ENCODE measurements at regions not wholly inside any gene's neighbourhood (a gene's known extent, or its start where the extent isn't known, plus 50 kb on each side); places are given as distances from the start of the nearest gene placed in this dataset.

- no peak for DNase-seq (ENCODE audit: low read depth, low spot score)
- H3K4me3 ChIP-seq (ENCODE audit: low read depth, low read length), result no peak overlapping the region
- in situ Hi-C loops (cut with HindIII; ENCODE audit: low sequenced_read_pairs), result no loop called here
- no peak for TF ChIP-seq CTCF (IDR thresholded peaks at IDR 0.05; ENCODE audit: low read depth, low read length)
Observed at GRCh38 chrX:16311671-16312070, 144.4 kb downstream of the MAGEB17 start.

- no peak overlapping the region for H3K4me3 ChIP-seq (ENCODE audit: low read depth, low read length)
- no peak for DNase-seq (ENCODE audit: low read depth, low spot score)
- in situ Hi-C loops (cut with HindIII; ENCODE audit: low sequenced_read_pairs), result no loop called here
- TF ChIP-seq CTCF (IDR thresholded peaks at IDR 0.05; ENCODE audit: low read depth, low read length), result no peak
Observed at GRCh38 chrX:16312761-16313623, 145.7 kb downstream of the MAGEB17 start.

GRCh38 chrX:16316331-16316730, 149.1 kb downstream of the MAGEB17 start:
- no peak for TF ChIP-seq CTCF (IDR thresholded peaks at IDR 0.05; ENCODE audit: low read depth, low read length)
- in situ Hi-C loops (cut with HindIII; ENCODE audit: low sequenced_read_pairs), result no loop called here
- DNase-seq (ENCODE audit: low read depth, low spot score), result no peak
- no peak overlapping the region for H3K4me3 ChIP-seq (ENCODE audit: low read depth, low read length)

GRCh38 chrX:16319929-16320328, 152.6 kb downstream of the MAGEB17 start:
- DNase-seq (ENCODE audit: low read depth, low spot score), result peak; percentile 55

GRCh38 chrX:16320765-16321355, 153.6 kb downstream of the MAGEB17 start:
- in situ Hi-C loops (cut with HindIII; ENCODE audit: low sequenced_read_pairs), result no loop called here
- no peak for TF ChIP-seq CTCF (IDR thresholded peaks at IDR 0.05; ENCODE audit: low read depth, low read length)

More at GRCh38 chrX:16319929-16320328, 152.6 kb downstream of the MAGEB17 start:
- in situ Hi-C loops (cut with HindIII; ENCODE audit: low sequenced_read_pairs), result no loop called here
- no peak overlapping the region for H3K4me3 ChIP-seq (ENCODE audit: low read depth, low read length)
- no peak for TF ChIP-seq CTCF (IDR thresholded peaks at IDR 0.05; ENCODE audit: low read depth, low read length)

GRCh38 chrX:16333453-16333852, 166.2 kb downstream of the MAGEB17 start:
- DNase-seq (ENCODE audit: low read depth, low spot score), result no peak
- no peak for TF ChIP-seq CTCF (IDR thresholded peaks at IDR 0.05; ENCODE audit: low read depth, low read length)
- no peak overlapping the region for H3K4me3 ChIP-seq (ENCODE audit: low read depth, low read length)
- in situ Hi-C loops (cut with HindIII; ENCODE audit: low sequenced_read_pairs), result no loop called here

More at GRCh38 chrX:16320765-16321355, 153.6 kb downstream of the MAGEB17 start:
- DNase-seq (ENCODE audit: low read depth, low spot score), result peak; percentile 44
- H3K4me3 ChIP-seq (ENCODE audit: low read depth, low read length), result no peak overlapping the region

All from astrocyte of the spinal cord (primary cell).